ENCODE measurements at regions not wholly inside any gene's neighbourhood (a gene's known extent, or its start where the extent isn't known, plus 50 kb on each side); places are given as distances from the start of the nearest gene placed in this dataset.
A peak's percentile ranks its signal among the peaks of the same experiment; 100 is the strongest.

DNA sequence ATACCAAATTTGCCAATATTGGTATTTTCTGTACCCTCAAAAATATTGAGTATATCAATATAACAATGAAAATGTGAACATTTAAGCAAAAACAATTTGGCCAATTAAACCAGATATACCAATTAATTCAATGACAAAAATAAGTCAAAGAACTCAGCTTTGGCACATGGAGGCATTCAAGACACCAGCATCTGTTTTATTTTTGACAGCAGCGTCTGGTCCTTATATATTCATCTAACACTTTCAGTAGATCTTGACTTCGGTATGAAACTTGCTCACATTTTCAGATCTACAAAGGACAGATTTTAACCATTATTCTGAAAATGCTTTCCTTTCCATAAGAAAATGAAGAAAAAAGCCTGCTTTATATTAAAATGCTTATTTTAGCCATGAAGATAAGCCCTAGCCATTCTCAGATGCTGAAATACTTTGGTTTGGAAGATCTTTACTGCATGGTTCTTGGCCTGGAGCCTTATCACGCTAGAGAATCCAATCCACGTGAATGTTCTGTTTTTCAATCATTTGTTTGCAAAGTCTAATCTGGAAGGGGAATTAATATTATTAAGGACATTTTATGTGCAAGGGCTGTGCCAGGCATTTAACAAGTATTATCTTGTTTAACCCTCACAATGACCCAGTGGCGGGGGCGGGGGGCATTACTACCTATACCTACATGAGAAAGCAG lies 132.2 kb downstream of the DLEU7 start:
- DNase-seq (ENCODE audit: low spot score) = no peak

DNA sequence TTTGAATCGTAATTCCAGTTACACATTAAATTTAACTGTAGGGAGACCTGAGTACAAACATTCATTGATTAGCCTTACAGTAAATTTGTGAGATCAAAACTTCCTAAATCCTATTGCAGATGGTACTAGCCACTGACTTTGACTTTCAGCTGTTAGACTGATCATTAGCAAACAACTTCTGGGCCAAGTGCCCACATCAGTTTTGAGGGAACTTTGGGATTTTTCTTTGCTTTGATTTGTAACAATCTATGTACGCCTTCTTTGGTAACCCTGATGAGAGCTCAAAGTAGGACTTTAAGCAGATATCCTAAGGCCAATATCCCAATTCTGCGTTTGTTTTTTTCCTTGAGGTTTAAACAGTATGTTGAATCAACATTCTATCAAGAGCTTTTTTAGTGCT lies 131.5 kb downstream of the DLEU7 start:
- DNase-seq (ENCODE audit: low spot score) = no peak

DNA sequence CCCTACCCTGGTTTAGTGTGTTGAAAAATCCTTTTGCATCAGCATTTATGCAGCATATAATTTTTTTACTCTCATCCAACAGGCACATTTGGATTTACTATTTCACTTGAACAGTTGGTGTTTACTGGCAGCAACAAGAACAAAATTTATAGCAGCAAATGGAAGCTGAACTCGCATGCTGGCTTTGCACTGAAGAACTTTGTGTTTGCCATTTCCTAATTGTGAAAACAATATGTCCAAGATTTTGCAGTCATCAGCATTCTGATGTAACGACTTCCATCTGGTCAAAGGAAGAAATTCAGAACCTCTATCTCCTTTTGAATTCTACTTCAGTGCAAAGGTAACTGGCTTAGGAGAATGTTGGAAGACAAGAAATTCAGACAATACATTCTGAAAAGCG lies 131.0 kb downstream of the DLEU7 start:
- no peak for DNase-seq (ENCODE audit: low spot score)

DNA sequence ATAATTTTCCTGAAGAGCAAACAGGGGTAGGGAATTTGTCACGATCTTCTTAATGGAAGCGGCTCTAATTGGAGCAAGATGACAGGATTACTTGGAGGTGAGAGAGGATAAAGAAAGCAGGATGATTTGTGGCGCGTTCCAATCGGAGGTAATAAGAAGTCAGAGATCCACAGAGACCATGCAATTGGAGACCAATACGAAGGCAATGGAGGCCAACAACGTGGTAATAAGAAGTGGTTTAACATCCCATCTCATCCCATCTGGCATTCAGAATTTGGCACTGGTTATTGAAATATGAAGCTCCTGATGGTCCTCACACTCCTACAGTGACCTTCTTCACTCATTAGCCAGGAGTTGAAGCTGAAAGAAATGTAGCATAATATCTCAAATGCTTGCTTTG lies 130.6 kb downstream of the DLEU7 start:
- no peak for DNase-seq (ENCODE audit: low spot score)

DNA sequence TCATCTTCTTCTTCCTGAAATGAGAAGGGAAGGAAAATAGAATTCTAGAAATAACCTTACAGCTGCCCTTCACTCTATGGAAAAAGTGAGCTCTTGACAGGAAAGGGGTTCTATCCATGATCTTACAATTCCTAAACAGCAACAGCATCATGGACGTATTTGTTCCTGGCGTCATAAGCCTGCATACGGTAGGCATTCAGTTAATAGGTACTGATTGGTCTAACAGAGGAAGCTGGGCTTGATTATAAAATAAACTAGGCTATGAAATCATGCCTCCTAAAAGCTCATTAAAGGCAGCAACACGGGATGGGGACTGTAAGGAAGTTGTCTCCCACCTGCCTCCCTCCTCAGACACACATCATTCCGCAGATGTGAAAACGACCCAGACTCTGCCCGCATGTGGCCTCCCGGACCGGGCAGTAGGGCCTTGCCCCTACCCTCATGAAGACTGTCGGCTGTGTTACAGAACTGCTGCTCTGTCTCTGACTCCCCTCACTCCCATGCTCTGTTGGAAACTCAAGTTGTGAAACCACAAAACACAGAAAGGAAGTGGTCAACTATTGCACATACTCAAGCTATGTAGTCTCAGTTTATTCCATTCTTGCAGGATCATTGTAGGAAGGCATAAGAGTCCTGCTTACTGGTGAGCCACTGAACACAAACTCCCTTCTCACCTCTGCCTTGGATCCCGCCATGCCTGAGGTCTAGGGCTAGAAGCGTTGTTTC lies 129.8 kb downstream of the DLEU7 start:
- peak; percentile 83 for DNase-seq (ENCODE audit: low spot score)

DNA sequence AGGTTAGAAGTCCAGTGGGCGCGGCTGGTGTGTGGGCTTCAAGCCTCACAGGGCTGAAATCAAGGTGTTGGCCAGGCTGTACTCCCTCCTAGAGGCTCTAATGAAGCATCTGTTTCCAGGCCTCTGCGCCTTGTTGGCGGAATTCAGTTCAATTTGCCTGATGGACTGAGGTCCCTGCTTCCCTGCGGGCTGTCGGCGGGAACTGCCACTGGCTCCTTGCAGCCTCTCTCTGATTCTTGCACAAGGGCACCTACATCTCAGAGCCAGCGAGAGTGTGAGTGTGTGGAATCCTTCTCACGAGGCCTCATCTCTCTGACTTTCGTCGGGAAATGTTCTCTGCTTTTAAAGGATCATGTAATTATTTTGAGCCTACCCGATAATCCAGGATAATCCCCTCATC lies 128.6 kb downstream of the DLEU7 start:
- DNase-seq (ENCODE audit: low spot score) = no peak

DNA sequence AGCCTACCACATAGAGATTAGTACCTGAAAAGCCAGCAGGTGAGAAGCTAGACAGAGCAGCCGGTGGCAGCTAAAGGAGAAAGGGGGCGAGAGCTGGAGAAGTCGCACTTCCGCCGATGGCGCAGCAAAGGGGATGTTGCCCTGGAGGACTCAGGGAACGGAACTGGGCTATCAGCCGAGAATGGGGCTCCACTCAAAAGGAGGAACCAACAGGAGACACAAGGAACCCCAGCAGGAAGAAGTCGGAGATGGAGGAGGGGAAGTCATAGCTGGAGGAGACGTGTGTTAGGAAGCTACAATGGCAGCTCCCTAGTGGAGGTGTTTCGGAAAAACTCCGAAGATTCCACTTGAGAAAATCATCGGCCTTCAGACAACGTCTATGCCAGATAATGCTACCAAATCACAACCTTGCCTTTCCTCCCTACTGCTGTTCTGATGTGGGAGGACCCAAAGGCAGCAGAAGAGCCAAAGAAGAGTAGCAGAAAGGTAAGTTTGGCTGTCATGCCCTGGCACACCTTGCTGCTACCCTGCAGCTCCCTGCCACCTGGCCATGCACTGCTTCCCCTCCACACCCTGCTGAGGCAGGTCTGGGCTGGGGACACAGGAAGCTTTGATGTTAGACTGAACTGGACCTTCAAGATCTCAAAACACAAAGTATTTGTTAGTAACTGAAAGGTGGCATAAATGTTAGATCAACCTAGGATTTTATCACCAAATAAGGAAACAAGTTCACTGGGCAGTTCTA lies 127.9 kb downstream of the DLEU7 start:
- DNase-seq (ENCODE audit: low spot score) = no peak

DNA sequence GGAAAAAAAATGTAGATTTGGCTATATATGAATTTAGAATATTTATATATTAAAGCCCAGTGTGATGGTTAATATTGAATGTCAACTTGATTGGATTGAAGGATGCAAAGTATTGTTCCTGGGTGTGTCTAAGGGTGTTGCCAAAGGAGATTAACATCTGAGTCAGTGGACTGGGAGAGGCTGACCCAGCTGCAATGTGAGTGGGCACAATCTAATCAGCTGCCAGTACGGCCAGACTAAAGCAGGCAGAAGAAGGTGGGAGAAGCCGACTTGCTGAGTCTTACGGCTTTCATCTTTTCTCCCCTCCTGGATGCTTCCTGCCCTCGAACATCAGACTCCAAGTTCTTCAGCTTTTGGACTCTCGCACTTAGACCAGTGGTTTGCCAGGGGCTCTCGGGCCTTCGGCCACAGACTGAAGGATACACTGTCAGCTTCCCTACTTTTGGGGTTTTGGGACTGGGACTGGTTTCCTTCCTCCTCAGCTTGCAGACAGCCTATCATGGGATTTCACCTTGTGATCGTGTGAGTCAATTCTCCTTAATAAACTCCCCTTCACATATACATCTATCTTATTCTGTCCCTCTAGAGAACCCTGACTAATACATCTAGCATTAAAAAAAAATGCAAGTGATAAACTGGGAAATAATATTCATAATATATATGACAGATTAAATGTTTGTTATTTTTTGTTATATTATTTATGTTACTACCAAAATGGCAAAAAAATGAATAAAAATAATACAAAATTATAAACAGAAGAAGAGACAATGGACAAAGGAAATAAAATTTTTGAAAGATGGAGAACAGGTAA lies 122.4 kb downstream of the DLEU7 start:
- DNase-seq (ENCODE audit: low spot score) = no peak

DNA sequence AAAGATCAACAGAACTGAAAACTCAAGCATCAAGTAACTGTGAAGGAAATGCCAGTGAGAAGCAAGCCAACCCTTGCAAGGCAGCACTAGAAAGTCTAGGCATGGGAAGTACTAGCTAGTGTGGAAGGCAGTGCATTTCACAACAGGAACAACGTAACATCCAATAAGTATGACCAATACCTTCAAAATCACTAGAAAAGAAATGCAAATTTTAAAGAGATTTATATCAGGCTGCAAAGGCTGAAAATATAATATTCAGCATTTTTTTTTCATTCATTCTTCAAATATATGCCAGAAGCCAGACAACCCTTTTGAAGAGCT lies 121.9 kb downstream of the DLEU7 start:
- no peak for DNase-seq (ENCODE audit: low spot score)

DNA sequence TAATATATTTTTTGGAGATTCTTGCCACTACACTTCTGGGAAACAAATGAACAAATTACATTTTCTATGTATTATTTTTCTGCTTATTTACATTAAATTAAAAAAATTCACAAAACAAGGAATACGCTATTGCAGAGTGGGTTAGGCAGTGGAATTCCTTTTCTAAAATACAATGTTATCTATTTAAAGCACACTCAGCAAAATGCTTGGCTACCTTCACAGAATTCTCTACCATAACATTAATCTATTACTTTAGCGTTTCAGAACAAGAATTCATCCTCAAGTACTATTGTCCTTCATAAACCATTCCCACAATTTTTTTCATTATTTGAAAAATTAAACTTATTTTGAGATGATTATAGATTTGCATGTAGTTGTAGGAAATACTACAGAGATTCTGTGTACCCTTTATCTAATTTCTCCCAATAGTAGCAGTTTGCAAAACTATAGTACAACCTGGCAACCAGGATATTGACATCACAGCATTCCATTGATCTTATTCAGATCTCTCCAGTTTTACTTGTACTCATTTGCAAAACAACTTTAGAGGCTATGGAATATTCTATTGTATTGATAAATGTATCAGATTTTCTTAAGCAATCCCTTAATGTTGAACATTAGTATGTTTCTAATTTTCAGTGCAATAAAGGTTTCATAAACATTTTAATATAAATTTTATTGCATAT lies 120.9 kb downstream of the DLEU7 start:
- DNase-seq (ENCODE audit: low spot score) = no peak

DNA sequence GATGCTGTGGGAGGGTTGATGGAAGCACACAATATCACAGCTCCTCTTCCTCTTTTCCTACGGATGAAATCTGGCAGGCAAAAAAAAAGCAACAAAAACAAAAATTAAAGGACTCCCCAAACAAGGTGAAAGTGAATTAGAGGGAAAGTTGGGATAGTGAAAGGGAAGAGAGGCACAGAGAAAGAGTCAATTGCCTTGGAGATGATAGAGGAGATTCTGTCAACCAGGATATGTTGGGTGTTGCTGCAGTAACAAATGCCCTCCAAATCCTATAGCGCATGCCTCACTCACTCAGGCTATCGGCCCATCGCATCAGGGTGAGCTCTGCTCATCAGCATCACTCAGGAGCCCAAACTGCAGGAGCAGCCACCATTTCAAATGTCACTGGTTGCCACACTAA lies 119.1 kb downstream of the DLEU7 start:
- no peak for DNase-seq (ENCODE audit: low spot score)

DNA sequence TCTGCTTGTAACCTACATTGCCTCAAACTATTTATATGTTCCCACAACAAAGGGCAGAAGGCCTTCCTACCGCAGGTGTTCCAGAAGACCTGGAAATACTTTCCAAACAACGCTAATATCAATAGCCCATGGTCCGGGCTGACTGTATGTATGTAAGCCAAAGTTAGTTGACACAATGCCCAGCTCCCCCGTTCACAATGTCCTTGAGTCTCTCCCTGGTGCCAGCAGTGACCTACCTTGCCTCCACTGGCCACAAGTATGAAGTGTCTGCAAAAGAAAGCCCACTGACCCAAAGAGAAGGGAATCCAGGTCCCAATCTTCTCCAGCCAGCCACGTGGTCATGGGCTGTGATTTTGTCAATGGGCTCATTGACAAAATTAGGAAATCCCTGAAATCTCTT lies 118.6 kb downstream of the DLEU7 start:
- DNase-seq (ENCODE audit: low spot score) = no peak

DNA sequence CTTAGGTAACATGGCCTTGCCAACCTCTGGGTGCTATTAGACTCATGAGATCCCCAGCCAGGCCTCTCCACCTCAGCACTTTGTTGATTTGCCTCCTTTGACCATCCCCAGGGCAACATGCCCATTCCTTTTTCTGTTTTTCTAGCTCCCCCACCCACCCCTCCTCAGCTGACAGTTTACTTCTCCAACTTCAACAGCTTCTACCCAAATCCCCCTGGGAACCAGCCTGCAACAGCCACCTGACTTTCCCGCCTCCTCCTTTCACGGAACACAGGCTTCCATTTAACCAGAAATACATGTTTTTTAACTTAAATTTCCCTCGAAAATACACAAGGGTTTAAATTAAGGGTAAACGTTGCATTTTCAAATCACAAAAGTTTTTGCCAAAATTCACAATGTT lies 117.3 kb downstream of the DLEU7 start:
- DNase-seq (ENCODE audit: low spot score) = no peak

DNA sequence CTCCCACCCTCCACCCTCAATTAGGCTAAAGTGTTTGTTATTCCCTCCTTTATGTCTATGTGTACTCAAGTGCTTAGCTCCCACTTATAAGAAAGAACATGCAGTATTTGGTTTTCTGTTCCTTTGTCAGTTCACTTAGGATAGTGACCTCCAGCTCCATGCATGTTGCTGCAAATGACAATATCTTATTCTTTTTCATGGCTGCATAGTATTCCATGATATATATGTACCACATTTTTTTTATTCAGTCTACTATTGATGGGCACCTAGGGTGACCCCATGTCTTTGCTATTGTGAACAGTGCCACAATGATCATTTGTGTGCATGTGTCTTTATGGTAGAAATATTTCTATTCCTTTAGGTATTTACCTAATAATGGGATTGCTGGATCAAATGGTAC lies 114.3 kb downstream of the DLEU7 start:
- DNase-seq (ENCODE audit: low spot score) = no peak

DNA sequence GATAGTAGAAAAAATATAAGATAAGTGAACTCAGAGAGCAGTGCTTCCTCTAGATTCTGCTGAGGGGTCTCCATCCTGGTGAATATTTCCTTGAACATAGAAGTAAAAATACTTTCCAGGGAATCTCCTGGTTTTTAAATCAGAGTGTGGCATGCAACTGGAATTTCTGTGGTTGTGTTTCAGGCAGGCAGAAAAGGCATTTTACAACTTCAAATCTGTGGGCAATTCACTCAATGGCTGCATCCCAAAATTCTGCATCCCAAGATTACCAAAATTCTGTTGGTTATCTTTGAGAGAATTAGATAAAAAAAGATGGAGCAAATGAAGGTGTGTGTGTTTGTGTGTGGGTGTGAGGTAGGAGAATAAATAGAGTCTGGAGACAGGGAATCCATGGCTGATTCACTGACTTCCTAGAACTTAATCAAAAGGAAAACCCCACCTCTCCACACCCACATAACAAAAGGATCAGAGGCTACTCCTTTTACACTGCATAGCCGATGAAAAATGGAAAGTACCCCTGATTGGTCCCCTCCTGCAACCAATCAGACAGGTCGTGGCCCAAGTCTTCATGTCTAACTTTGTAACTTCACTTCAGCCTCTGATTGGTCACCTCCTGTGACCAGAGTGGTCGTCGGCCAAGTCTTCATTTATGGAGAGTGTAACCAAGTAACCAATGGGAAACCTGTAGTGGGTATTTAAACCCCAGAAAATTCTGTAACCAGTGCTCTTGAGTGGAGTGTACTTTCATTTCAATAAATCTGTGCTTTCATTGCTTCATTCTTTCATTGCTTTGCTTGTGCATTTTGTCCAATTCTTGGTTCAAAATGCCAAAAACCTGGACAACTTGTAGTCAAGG lies 112.8 kb downstream of the DLEU7 start:
- no peak for DNase-seq (ENCODE audit: low spot score)

DNA sequence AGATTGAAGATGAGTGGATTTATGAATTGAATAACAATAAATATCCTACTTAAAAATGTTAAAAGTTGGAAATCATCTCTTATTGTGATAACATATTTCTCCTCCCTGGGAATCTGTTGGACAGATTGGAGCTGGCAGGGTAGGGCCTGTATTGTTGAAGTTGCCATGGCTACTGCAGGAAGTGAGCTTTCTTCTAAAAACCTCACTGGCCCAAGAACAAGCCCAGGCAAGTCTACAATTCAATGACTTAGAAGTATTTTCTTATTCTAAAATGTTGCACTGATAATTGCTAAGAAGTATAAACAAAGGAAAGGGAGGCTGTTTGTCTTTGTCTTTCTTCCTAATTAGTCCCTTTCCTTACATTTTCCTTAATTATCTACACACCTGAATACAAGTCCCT lies 112.1 kb downstream of the DLEU7 start:
- DNase-seq (ENCODE audit: low spot score) = no peak

DNA sequence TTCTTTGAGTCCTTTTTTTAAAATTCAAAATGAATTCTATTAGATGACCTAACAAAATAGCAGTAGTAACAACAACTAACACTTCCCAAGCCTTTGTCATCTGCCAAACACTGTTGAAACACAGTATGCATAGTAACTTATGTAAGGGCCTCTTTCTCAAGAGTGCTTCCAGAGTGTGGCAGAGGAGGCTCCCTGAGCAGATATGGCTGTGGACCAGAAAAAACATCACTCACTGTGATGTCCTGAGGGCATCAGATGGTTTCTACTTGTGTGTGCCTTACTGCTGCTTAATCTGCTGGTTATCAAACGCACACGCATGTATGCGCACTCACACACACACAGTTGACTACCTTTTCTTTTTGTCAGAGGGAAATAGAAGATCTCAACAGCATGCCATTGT lies 110.8 kb downstream of the DLEU7 start:
- DNase-seq (ENCODE audit: low spot score) = no peak

DNA sequence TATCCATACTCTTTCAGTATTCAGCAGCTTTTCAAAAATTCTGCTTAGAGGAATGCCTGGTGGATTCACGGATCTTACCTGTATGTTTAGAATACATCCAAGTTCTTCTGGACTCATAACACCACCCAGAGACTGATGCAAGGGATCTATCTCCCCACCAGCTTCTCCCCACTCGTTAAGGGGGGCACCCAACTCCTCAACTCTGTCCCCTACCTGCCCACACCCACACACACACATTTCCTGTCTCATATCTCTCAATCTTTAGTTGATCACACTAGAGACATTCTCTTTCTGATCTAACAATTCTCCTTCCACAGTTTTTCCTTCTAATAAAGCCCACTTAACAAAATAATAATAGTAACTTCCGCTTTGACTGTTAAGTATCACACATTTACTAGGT lies 110.1 kb downstream of the DLEU7 start:
- DNase-seq (ENCODE audit: low spot score) = no peak

DNA sequence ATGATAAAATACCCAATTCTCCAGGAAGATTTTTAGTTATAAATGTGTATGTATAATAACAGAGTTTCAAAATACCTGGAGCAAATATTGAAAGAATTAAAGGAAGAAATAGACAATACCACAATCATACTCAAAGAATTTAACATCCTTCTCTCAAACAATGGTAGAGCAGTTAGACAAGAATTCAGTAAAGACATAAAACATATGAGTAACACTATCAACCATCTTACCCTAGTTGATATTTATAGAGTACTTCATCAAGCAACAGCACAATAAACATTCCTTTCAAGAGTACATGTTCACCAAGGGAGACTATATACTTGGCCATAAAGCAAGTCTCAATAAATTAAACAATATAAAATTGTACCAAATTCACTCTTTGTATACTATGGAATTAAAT lies 108.4 kb downstream of the DLEU7 start:
- DNase-seq (ENCODE audit: low spot score) = no peak

DNA sequence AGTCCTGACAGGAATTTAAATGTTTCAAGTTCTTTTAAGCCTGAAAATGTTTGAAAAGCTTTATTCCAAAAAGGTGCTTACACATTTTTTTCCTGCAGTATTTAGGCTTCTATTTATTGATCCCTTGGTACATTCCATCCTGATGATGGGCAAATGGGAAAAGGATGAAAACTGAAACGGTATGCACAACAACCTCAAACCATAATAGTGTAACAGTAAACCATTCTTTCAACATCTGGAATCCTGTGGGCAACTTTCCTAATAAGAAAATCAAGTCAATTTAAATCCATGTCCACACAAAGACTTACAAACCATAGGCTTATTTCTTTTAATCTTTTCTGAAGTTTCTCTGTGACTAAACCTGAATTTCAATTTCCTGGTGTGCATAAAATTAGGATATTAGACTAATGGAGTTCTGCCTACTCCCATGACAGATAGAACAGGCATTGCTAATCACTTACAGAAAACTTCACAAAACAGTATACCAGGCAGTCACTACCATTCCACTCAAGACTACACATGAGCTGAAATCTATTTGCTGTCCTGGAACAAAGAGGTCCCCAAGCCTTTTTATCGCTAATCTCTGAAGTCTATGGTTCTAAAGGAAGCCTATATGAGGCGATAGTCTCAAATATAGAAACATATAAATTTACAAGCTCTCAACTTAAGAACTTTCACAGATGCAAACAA lies 103.3 kb downstream of the DLEU7 start:
- DNase-seq (ENCODE audit: low spot score) = no peak
